ENCODE measurements at regions not wholly inside any gene's neighbourhood (a gene's known extent, or its start where the extent isn't known, plus 50 kb on each side); places are given as distances from the start of the nearest gene placed in this dataset.
A peak's percentile ranks its signal among the peaks of the same experiment; 100 is the strongest.

DNA sequence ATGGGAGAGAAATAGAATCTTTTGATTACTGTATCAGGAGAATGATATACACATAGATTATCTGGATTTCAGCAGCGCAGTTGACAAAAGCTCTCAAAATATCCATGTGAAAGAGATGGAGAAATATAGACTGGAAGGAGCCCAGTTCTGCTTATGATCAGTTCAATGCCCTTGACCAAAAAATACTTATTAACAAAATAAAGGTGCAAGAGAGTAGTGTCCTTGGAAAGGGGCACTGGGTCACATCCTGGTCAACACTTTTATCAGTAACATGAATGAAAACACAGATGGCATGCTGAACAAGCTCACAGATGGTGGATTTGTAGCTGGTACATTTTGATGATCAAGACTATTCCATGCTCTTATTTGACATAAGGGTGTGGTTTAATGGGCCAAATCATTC is 63.9 kb upstream of the PLEKHG1 start (continued):
- TF ChIP-seq, protein P1, sequence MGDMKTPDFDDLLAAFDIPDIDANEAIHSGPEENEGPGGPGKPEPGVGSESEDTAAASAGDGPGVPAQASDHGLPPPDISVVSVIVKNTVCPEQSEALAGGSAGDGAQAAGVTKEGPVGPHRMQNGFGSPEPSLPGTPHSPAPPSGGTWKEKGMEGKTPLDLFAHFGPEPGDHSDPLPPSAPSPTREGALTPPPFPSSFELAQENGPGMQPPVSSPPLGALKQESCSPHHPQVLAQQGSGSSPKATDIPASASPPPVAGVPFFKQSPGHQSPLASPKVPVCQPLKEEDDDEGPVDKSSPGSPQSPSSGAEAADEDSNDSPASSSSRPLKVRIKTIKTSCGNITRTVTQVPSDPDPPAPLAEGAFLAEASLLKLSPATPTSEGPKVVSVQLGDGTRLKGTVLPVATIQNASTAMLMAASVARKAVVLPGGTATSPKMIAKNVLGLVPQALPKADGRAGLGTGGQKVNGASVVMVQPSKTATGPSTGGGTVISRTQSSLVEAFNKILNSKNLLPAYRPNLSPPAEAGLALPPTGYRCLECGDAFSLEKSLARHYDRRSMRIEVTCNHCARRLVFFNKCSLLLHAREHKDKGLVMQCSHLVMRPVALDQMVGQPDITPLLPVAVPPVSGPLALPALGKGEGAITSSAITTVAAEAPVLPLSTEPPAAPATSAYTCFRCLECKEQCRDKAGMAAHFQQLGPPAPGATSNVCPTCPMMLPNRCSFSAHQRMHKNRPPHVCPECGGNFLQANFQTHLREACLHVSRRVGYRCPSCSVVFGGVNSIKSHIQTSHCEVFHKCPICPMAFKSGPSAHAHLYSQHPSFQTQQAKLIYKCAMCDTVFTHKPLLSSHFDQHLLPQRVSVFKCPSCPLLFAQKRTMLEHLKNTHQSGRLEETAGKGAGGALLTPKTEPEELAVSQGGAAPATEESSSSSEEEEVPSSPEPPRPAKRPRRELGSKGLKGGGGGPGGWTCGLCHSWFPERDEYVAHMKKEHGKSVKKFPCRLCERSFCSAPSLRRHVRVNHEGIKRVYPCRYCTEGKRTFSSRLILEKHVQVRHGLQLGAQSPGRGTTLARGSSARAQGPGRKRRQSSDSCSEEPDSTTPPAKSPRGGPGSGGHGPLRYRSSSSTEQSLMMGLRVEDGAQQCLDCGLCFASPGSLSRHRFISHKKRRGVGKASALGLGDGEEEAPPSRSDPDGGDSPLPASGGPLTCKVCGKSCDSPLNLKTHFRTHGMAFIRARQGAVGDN (CRISPR knock-in tag; IDR thresholded peaks at IDR 0.05) = no peak
- no peak for TF ChIP-seq ZNF546 (CRISPR knock-in tag; conservative IDR thresholded peaks at IDR 0.05)
- TF ChIP-seq ZFP36L1 (CRISPR knock-in tag; IDR thresholded peaks at IDR 0.05) = no peak
- no peak for TF ChIP-seq NFE2 (CRISPR knock-in tag; IDR thresholded peaks at IDR 0.05)
- TF ChIP-seq ZNF674 (CRISPR knock-in tag; IDR thresholded peaks at IDR 0.05; ENCODE audit: low read depth) = no peak
- TF ChIP-seq ZMAT3 (CRISPR knock-in tag; conservative IDR thresholded peaks at IDR 0.05) = no peak
- TF ChIP-seq ZNF879 (CRISPR knock-in tag; IDR thresholded peaks at IDR 0.05) = no peak
- TF ChIP-seq, protein P2, sequence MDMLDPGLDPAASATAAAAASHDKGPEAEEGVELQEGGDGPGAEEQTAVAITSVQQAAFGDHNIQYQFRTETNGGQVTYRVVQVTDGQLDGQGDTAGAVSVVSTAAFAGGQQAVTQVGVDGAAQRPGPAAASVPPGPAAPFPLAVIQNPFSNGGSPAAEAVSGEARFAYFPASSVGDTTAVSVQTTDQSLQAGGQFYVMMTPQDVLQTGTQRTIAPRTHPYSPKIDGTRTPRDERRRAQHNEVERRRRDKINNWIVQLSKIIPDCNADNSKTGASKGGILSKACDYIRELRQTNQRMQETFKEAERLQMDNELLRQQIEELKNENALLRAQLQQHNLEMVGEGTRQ (IDR thresholded peaks at IDR 0.05; ENCODE audit: low read depth, low read length) = no peak
- TF ChIP-seq, protein P2 (CRISPR knock-in tag; IDR thresholded peaks at IDR 0.05; ENCODE audit: borderline replicate concordance) = no peak
- TF ChIP-seq, protein P3, sequence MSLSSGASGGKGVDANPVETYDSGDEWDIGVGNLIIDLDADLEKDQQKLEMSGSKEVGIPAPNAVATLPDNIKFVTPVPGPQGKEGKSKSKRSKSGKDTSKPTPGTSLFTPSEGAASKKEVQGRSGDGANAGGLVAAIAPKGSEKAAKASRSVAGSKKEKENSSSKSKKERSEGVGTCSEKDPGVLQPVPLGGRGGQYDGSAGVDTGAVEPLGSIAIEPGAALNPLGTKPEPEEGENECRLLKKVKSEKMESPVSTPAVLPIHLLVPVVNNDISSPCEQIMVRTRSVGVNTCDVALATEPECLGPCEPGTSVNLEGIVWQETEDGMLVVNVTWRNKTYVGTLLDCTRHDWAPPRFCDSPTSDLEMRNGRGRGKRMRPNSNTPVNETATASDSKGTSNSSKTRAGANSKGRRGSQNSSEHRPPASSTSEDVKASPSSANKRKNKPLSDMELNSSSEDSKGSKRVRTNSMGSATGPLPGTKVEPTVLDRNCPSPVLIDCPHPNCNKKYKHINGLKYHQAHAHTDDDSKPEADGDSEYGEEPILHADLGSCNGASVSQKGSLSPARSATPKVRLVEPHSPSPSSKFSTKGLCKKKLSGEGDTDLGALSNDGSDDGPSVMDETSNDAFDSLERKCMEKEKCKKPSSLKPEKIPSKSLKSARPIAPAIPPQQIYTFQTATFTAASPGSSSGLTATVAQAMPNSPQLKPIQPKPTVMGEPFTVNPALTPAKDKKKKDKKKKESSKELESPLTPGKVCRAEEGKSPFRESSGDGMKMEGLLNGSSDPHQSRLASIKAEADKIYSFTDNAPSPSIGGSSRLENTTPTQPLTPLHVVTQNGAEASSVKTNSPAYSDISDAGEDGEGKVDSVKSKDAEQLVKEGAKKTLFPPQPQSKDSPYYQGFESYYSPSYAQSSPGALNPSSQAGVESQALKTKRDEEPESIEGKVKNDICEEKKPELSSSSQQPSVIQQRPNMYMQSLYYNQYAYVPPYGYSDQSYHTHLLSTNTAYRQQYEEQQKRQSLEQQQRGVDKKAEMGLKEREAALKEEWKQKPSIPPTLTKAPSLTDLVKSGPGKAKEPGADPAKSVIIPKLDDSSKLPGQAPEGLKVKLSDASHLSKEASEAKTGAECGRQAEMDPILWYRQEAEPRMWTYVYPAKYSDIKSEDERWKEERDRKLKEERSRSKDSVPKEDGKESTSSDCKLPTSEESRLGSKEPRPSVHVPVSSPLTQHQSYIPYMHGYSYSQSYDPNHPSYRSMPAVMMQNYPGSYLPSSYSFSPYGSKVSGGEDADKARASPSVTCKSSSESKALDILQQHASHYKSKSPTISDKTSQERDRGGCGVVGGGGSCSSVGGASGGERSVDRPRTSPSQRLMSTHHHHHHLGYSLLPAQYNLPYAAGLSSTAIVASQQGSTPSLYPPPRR (CRISPR knock-in tag; IDR thresholded peaks at IDR 0.05; ENCODE audit: borderline replicate concordance) = 0 out of 2 replicates have a peak, but pooled peaks have one; percentile 36
- no peak for TF ChIP-seq TCF12 (IDR thresholded peaks at IDR 0.05)
- TF ChIP-seq TCF12 (CRISPR knock-in tag; IDR thresholded peaks at IDR 0.05) = 0 out of 2 replicates have a peak, but pooled peaks have one; percentile 57
- no peak for TF ChIP-seq PITX1 (CRISPR knock-in tag; IDR thresholded peaks at IDR 0.05)
- TF ChIP-seq, protein P4, sequence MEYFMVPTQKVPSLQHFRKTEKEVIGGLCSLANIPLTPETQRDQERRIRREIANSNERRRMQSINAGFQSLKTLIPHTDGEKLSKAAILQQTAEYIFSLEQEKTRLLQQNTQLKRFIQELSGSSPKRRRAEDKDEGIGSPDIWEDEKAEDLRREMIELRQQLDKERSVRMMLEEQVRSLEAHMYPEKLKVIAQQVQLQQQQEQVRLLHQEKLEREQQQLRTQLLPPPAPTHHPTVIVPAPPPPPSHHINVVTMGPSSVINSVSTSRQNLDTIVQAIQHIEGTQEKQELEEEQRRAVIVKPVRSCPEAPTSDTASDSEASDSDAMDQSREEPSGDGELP (IDR thresholded peaks at IDR 0.05; ENCODE audit: borderline replicate concordance, low read depth) = peak; percentile 49; the same call in 1 of the 2 replicates
- TF ChIP-seq KDM5A (IDR thresholded peaks at IDR 0.05; ENCODE audit: borderline replicate concordance, low read length) = no peak
- no peak for TF ChIP-seq ZNF333 (CRISPR knock-in tag; IDR thresholded peaks at IDR 0.05; ENCODE audit: borderline replicate concordance)
- no peak for TF ChIP-seq ZNF589 (CRISPR knock-in tag; conservative IDR thresholded peaks at IDR 0.05)

Measured in HepG2 (cell line).